IPS-18a (cell line): ENCODE measurements at regions not wholly inside any gene's neighbourhood (a gene's known extent, or its start where the extent isn't known, plus 50 kb on each side); places are given as distances from the start of the nearest gene placed in this dataset.
"Not testable (repeated sequence)": the region's sequence is repeated elsewhere in the genome, so short reads cannot be mapped to it uniquely, and the experiment has no call there.

Source experiments
- H3K27ac ChIP-seq: one replicate; pipeline ENCODE4 v1.5.1; 2013; ENCODE audit warnings: low read length
- H3K27me3 ChIP-seq: one replicate; pipeline ENCODE4 v1.6.1; 2013; ENCODE audit warnings: mild to moderate bottlenecking, low read length; ENCODE audit not compliant: control insufficient read depth, insufficient read depth
- H3K36me3 ChIP-seq: one replicate; pipeline ENCODE4 v1.6.1; 2013; ENCODE audit warnings: low read depth, low read length; ENCODE audit not compliant: control insufficient read depth
- H3K4me1 ChIP-seq: one replicate; pipeline ENCODE4 v1.6.1; 2013; ENCODE audit warnings: low read depth, low read length; ENCODE audit not compliant: control insufficient read depth
- H3K4me3 ChIP-seq: one replicate; pipeline ENCODE4 v1.5.1; 2013; ENCODE audit warnings: low read length
- H3K9ac ChIP-seq: one replicate; pipeline ENCODE4 v1.6.1; 2013; ENCODE audit warnings: mild to moderate bottlenecking, low read length, moderate library complexity
- H3K9me3 ChIP-seq: one replicate; pipeline ENCODE4 v1.6.1; 2013; ENCODE audit warnings: low read depth, low read length; ENCODE audit not compliant: control insufficient read depth

DNA sequence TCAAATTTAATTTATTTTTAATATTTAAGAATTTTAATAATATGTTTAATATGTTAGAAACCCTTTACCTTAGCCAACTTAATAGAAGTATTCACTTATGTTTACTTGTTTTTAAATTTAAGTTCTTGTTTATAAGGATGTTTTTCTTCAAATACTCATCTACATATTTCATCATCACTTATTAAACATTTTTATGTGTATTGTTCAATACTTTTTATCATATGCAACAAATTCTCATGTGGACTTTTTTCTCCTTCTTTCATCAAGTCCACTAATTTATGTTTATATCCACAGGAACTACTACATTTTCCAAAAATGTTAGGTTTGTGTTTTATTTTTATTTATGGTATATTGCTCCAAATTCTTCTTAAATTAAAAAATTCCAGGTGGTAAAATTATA is 2113.1 kb upstream of the RAG2 start:
- H3K9ac ChIP-seq: no peak overlapping the region
- H3K36me3 ChIP-seq: no peaks in the 10 kb centered on the region
- H3K27me3 ChIP-seq: no peaks in the 10 kb centered on the region
- no peak overlapping the region for H3K27ac ChIP-seq
- no peaks in the 10 kb centered on the region for H3K4me1 ChIP-seq
- no peaks in the 10 kb centered on the region for H3K9me3 ChIP-seq
- no peak overlapping the region for H3K4me3 ChIP-seq

DNA sequence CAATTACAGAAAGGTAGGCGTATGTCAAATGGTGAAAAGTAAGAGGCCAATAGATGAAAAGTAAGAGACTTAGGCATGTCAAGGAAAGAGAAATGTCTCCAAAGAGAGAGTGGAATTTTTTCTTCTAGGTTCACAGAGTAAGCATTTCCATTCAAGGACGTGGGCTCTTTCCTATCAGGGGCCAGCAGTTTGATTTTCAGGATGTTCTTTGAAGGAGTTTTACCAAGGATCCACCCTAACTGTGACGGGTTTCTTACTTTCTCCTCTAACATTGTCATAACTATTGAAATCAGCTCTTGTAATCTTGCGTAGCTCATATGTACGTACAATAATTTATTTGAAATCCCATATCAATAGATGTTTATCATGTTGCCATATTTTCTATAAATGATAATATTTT is 2112.2 kb upstream of the RAG2 start:
- Histone ChIP-seq H3K36me3 (no peaks in the 10 kb centered on the region), H3K27me3 (no peaks in the 10 kb centered on the region), H3K9me3 (no peaks in the 10 kb centered on the region), H3K27ac (no peak overlapping the region), H3K4me1 (no peaks in the 10 kb centered on the region), H3K9ac (no peak overlapping the region), H3K4me3 (no peak overlapping the region)

DNA sequence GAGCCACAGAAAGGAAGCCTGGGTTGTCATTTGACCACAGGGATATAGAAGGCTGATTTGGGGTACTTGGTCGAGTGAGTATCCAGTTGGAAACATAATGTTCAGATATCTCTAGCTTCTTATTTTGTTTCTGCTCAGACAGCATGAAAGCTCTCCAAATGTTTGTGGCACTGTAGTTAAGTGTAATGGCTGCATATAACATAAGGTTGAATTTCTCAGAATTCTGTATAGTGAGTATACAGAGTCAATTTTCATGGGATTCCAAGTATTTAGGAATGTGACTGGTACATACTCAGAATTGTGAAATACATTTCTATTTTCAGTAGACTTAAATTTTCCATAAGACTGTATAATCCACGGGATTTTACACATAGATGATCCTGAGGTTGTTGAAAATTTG is 2102.1 kb upstream of the RAG2 start:
- Histone ChIP-seq H3K36me3 (no peaks in the 10 kb centered on the region), H3K27ac (no peak overlapping the region), H3K27me3 (no peaks in the 10 kb centered on the region), H3K4me3 (no peak overlapping the region), H3K4me1 (no peaks in the 10 kb centered on the region), H3K9me3 (no peaks in the 10 kb centered on the region), H3K9ac (no peak overlapping the region)

DNA sequence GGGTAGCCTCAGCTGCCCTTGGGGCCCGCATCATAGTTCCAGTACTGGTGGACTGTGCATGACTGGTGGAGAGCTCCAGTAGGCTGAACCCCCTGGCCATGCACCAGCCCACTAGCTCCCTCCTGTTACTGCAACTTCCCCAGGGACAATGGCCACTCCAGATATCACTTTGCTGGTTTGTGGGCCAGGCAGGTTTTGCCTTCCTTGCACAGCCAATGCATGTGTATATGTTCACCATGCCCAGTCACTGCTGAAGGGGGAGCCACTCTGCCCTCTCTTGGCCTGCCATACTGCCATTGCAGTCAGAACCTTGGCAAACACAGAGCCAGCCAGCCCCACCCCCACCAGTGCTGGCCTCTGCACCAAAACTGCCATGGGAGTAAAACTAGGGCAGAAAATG is 2095.3 kb upstream of the RAG2 start:
- Histone ChIP-seq H3K4me3 (no peak overlapping the region), H3K9me3 (no peaks in the 10 kb centered on the region), H3K36me3 (no peaks in the 10 kb centered on the region), H3K4me1 (no peaks in the 10 kb centered on the region), H3K27ac (no peak overlapping the region), H3K27me3 (no peaks in the 10 kb centered on the region), H3K9ac (no peak overlapping the region)

DNA sequence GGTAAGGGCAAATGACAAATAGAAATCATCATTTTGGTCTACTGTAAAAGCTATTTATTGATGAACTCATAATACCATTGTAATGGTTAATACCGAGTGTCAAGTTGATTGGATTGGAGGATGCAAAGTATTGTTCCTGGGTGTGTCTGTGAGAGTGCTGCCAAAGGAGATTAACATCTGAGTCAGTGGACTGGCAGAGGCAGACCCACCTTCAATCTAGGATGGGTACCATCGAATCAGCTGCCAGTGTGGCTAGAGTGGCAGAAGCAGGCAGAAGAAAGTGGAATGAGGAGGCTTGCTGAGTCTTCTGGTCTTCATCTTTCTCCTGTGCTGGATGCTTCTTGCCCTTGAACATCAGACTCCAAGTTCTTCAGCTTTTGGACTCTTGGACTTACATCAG is 2092.2 kb upstream of the RAG2 start:
- not testable (repeated sequence) for H3K36me3 ChIP-seq, H3K9ac ChIP-seq, H3K9me3 ChIP-seq, H3K4me1 ChIP-seq, H3K27me3 ChIP-seq, H3K4me3 ChIP-seq, H3K27ac ChIP-seq

DNA sequence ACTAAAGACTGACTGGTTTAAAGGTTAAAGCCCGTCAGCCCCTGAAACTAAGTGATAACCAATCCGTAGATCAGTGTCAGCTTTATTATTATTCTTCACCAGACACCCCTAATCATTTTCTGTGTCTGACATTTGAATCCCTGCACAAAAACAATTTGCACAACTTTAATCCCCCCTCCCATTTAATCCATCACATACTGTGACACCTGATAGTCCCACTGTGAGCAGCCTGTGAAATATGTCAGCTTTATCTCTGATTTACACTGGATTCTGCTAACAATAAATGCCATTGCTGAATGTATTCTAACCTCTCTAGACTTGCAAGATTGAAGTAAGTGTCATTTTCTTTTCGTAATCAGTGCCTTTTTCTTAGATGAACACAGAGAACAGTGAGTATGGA is 2089.0 kb upstream of the RAG2 start:
- no peak overlapping the region for H3K9ac ChIP-seq
- H3K4me1 ChIP-seq: no peaks in the 10 kb centered on the region
- no peaks in the 10 kb centered on the region for H3K27me3 ChIP-seq
- no peaks in the 10 kb centered on the region for H3K36me3 ChIP-seq
- H3K27ac ChIP-seq: no peak overlapping the region
- H3K9me3 ChIP-seq: no peaks in the 10 kb centered on the region
- no peak overlapping the region for H3K4me3 ChIP-seq

DNA sequence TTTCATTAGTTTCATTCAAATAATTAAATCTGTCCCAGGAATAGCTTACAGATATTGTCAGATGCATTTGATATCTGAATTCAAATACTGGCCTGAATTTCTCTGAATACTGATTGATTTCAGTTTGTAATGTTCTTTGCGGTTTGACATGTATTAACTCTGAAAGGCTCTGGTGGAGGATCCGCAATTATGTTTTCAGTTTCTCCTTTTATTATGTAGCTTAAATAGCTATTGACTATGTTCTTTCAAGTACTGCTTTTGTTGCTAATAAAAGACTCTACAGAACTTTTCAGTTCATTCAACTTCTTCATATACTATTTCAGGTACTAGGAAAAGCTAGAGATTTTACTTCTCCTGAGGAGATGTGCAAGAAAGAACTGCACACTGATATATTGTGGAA is 2085.4 kb upstream of the RAG2 start:
- H3K9ac ChIP-seq: no peak overlapping the region
- no peaks in the 10 kb centered on the region for H3K27me3 ChIP-seq
- no peaks in the 10 kb centered on the region for H3K36me3 ChIP-seq
- H3K27ac ChIP-seq: no peak overlapping the region
- H3K4me1 ChIP-seq: no peaks in the 10 kb centered on the region
- H3K4me3 ChIP-seq: no peak overlapping the region
- no peaks in the 10 kb centered on the region for H3K9me3 ChIP-seq

DNA sequence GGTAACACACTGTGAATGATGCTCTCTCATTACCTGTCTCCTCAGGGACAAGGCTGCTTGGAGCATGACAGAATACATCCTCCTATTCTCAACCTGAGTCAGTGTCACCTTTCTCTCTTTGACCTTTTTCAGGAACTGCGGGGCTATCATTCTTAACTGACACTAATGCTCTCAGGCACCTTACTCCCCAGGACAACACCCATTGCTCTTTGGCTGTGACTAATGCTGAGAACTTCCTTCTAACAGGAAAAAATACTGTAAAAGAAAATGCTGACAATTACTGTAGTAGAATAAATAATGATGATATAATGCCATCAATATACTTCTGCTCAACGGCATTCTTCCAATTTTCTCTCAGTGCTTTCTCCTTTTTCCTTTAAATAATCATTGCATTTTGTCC is 2082.7 kb upstream of the RAG2 start:
- Histone ChIP-seq H3K27ac (no peak overlapping the region), H3K4me1 (no peaks in the 10 kb centered on the region), H3K27me3 (no peaks in the 10 kb centered on the region), H3K36me3 (no peaks in the 10 kb centered on the region), H3K9ac (no peak overlapping the region), H3K4me3 (no peak overlapping the region), H3K9me3 (no peaks in the 10 kb centered on the region)

DNA sequence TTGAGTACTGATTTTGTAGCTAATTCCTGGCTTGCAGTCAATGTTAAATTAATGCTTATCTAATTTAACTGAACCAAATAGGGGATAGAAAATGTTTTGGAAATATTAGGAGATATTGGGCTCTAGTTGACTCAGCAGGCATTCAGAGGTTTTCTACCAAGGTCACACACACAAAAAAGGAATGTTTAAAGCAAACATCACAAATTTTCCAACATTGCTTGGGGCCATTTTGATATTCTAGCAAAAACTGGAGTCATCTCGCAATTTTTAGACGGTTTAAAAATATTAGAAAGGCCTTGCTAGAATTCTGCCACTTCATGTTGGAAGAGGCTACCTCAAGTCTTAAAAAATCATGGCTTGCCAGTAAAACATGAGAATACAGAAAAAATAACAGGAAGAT is 2082.1 kb upstream of the RAG2 start:
- Histone ChIP-seq H3K27ac (no peak overlapping the region), H3K9ac (no peak overlapping the region), H3K4me3 (no peak overlapping the region), H3K36me3 (no peaks in the 10 kb centered on the region), H3K27me3 (no peaks in the 10 kb centered on the region), H3K9me3 (no peaks in the 10 kb centered on the region), H3K4me1 (no peaks in the 10 kb centered on the region)

DNA sequence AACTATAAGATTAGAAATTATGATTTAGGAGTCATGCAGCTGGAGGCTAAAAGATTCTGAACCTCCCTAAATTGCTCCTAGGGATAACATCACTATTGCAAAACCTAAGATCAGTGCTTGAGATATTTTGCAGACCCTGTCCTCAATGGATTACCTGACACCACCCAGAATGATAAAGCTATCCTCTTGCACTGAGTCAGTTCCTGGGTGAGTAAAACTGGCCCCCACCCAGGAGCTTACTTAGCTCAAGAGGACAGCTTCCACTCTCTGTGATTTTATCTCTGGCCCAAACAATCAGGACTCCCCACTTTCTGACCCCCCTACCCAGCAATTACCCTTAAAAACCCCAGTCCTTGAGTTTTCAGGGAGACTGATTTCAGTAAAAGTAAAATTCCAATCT is 2074.4 kb upstream of the RAG2 start:
- Histone ChIP-seq H3K9ac (no peak overlapping the region), H3K9me3 (no peaks in the 10 kb centered on the region), H3K27ac (no peak overlapping the region), H3K27me3 (no peaks in the 10 kb centered on the region), H3K4me1 (no peaks in the 10 kb centered on the region), H3K36me3 (no peaks in the 10 kb centered on the region), H3K4me3 (no peak overlapping the region)

DNA sequence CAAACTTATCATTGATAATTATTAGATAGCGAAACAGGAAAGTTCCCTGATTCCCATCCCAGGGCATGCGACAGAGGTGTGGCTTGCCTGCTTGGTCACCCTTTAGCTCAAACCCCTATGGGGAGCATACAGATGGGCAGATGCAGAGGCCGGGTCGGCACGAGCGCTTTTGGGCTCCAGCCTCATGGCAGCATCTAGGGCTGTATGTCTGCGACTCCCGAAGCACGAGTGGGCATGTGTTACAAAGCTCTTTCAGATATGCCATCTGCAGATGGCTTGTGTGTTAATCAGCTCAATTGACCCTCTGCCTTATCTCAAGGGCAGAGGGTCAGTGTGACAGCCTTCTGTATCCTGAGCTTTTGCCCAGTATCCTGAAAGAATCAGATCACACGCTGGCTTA is 2069.3 kb upstream of the RAG2 start:
- Histone ChIP-seq H3K27me3 (no peaks in the 10 kb centered on the region), H3K4me1 (no peaks in the 10 kb centered on the region), H3K27ac (no peak overlapping the region), H3K4me3 (no peak overlapping the region), H3K9ac (no peak overlapping the region), H3K9me3 (no peaks in the 10 kb centered on the region), H3K36me3 (no peaks in the 10 kb centered on the region)

DNA sequence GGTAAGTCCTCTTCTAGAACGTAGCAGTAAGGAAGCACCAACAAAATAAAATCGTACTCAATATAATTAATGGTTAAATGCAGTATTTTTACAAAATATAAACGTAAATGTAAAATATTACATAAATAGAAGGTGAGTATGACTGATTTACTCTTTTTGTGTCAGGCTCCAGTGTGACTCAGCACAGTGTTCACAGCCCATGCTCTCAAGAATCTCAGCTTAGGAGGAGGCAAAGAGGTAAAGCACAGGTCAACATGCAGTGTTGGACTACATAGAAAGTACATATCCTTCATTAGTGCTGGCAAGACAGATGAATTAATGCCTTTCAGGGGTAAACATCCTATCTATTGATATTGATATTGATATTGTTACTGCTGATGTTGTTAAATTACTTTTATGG is 2050.6 kb upstream of the RAG2 start:
- Histone ChIP-seq H3K4me3 (no peak overlapping the region), H3K4me1 (no peaks in the 10 kb centered on the region), H3K9me3 (no peaks in the 10 kb centered on the region), H3K9ac (no peak overlapping the region), H3K27me3 (no peaks in the 10 kb centered on the region), H3K27ac (no peak overlapping the region), H3K36me3 (no peaks in the 10 kb centered on the region)

DNA sequence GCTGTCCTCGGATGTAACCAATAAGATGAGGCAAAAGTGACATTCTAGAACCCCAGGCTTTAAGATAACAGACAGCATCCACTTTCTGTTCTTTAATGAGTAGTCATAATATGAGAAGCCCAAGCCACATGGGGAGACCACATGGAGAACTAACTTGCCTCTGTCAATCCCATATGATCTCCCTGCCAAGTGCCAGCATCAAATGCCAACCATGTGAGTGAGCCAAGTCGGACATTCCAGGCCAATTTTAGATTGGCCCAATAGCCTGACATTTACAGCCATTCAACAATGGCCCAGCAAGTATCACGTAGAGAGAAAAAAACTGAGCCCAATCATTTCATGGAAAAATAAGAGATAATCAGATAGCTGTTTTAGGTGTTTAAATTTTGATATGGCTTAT is 2048.3 kb upstream of the RAG2 start:
- no peaks in the 10 kb centered on the region for H3K27me3 ChIP-seq
- no peaks in the 10 kb centered on the region for H3K9me3 ChIP-seq
- H3K4me3 ChIP-seq: no peak overlapping the region
- no peaks in the 10 kb centered on the region for H3K4me1 ChIP-seq
- no peaks in the 10 kb centered on the region for H3K36me3 ChIP-seq
- H3K27ac ChIP-seq: no peak overlapping the region
- no peak overlapping the region for H3K9ac ChIP-seq
